Right lobe of liver (tissue), 6 donors: ENCODE measurements at regions not wholly inside any gene's neighbourhood (a gene's known extent, or its start where the extent isn't known, plus 50 kb on each side); places are given as distances from the start of the nearest gene placed in this dataset.

Experiments used
- ATAC-seq, 4 donors: fragments of 200-7000 bp; cut with Tn5 transposase; one replicate each; pipeline ENCODE4 v1.9.1; 2020; ENCODE audit warnings: mild to moderate bottlenecking in 4 of 4, moderate library complexity in 4 of 4
- DNase-seq, 3 donors: peaks; one replicate each; pipeline ENCODE4 v3.0.0-alpha.2; 2020
- H3K27ac ChIP-seq, 3 donors: fragments of 200-600 bp; one replicate each; pipeline ENCODE4 v1.8.0; 2022
- H3K27me3 ChIP-seq, 2 donors: fragments of 200-600 bp; one replicate each; pipeline ENCODE4 v1.8.0; 2022
- H3K36me3 ChIP-seq, 4 donors: fragments of 200-600 bp; sonication (generic) in 1 of 4; one replicate each; pipeline versions ENCODE4 v1.5.1 to v1.8.0; 2017 to 2022; ENCODE audit warnings: control low read depth in 1 of 4
- H3K4me1 ChIP-seq, 4 donors: fragments of 200-600 bp; sonication (generic) in 1 of 4; one replicate each; pipeline versions ENCODE4 v1.5.1 to v1.8.0; 2017 to 2022; ENCODE audit warnings: control low read depth in 1 of 4
- H3K4me3 ChIP-seq, 3 donors: fragments of 200-600 bp; one replicate each; pipeline ENCODE4 v1.8.0; 2022
- H3K9me3 ChIP-seq, 4 donors: fragments of 200-600 bp; sonication (generic) in 1 of 4; one replicate each; pipeline versions ENCODE4 v1.5.1 to v1.8.0; 2017 to 2022; ENCODE audit warnings: control low read depth in 1 of 4
- POLR2A ChIP-seq: fragments of 450-650 bp; IDR thresholded peaks from one replicate; pipeline ENCODE4 v1.6.1; 2017; ENCODE audit warnings: antibody characterized with exemption, mild to moderate bottlenecking
- WGBS: methylation state at CpG from one replicate; pipeline ENCODE4 v1.1.6; 2018; ENCODE audit warnings: low coverage, low lambda C conversion rate; ENCODE audit not compliant: insufficient coverage; ENCODE audit errors: missing lambda C conversion rate; 5-methylcytosine and 5-hydroxymethylcytosine counted together
- intact Hi-C, 2 donors: fragments of 100-400 bp; cut with DNase I; formaldehyde crosslinking; loops; one replicate each; pipeline versions ENCODE4 v1.11.2 to v1.14.1; 2022
- TF ChIP-seq, protein P1 (sequence below), 4 donors: fragments of 200-600 bp in 3 of 4; fragments of 450-650 bp in 1 of 4; IDR thresholded peaks; one replicate each; pipeline versions ENCODE4 v1.5.1 to v1.8.0; 2016 to 2022; ENCODE audit warnings: antibody characterized with exemption in 4 of 4, mild to moderate bottlenecking in 2 of 4
- donor health status: DM: no; HTN: yes; CAD: no.
- donor health status: DM: no; HTN: no; CAD: no.
- donor health status: DM: no; HTN: no; CAD: no.
- donor health status: DM: no; HTN: yes; CAD: no.
- donor health status: DM: no; HTN: yes; CAD: no.

DNA sequence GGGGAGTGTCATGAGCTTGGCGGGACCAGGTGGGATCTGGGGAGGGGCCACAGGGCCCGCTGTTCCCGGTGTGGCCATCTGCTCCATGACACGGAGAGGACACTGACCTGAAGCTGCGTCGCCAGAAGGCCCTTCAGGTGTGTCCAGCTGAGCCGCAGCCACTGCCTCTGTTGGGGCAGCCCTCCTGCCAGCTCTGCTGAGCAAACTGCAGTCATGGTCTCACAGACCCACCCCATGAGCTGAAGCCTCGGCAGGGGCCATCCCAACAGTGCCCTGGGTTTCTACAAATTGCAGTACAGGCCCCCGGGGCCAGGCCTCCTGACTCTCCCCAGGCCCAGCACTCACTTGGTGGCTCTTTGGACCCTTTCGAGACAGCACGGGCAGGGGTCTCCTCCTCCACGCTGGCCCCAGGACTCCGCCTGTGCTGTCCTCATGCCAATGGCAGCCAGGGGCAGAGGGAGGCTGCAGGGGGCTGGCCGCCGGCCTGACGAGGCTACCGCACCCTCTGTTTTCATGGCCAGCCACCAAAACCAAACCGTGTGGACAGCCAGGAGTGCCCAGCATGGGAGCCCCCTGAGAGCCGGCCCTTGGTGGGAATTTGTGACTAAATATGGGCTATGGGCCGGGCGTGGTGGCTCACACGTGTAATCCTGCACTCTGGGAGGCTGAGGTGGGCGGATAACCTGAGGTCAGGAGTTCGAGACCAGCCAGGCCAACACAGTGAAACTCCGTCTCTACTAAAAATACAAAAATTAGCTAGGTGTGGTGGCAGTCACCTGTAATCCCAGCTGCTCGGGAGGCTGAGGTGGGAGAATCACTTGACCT, 175.2 kb upstream of the SALL3 start:
- H3K27ac ChIP-seq, result no peak overlapping the region
- DNase-seq, result no peak
- H3K4me3 ChIP-seq, result no peak overlapping the region
- peak in 1 of 4 donors; percentile 27 for ATAC-seq
- 67% methylated on average over 7 of the region's 26 CpGs for WGBS
- TF ChIP-seq, protein P1, sequence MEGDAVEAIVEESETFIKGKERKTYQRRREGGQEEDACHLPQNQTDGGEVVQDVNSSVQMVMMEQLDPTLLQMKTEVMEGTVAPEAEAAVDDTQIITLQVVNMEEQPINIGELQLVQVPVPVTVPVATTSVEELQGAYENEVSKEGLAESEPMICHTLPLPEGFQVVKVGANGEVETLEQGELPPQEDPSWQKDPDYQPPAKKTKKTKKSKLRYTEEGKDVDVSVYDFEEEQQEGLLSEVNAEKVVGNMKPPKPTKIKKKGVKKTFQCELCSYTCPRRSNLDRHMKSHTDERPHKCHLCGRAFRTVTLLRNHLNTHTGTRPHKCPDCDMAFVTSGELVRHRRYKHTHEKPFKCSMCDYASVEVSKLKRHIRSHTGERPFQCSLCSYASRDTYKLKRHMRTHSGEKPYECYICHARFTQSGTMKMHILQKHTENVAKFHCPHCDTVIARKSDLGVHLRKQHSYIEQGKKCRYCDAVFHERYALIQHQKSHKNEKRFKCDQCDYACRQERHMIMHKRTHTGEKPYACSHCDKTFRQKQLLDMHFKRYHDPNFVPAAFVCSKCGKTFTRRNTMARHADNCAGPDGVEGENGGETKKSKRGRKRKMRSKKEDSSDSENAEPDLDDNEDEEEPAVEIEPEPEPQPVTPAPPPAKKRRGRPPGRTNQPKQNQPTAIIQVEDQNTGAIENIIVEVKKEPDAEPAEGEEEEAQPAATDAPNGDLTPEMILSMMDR (IDR thresholded peaks at IDR 0.05), result no peak
- no peak for TF ChIP-seq POLR2A
- intact Hi-C loops, result no loop called here
- no peaks in the 10 kb centered on the region for H3K27me3 ChIP-seq
- no peaks in the 10 kb centered on the region for H3K4me1 ChIP-seq
- H3K36me3 ChIP-seq, result no peaks in the 10 kb centered on the region
- H3K9me3 ChIP-seq, result no peaks in the 10 kb centered on the region

DNA sequence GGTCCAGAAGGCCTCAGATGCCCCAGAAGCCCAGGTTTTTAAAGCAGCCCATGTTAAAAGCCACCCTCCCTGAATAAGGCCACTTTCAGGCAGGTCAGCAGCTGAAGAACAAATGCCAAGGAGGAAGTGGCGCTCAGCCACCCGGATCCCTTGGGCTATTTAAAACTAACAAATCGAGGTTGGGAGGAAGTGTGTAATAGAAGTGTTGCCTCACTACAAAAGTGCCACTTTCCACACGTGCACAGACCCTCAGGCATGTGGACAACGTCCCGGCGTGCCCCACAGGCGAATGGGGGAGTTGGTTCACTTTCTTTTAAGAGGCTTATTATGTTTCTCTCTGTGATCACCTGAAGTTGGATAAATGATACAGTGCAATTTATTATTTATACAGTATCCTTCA, 173.8 kb upstream of the SALL3 start:
- no peak for ATAC-seq

DNA sequence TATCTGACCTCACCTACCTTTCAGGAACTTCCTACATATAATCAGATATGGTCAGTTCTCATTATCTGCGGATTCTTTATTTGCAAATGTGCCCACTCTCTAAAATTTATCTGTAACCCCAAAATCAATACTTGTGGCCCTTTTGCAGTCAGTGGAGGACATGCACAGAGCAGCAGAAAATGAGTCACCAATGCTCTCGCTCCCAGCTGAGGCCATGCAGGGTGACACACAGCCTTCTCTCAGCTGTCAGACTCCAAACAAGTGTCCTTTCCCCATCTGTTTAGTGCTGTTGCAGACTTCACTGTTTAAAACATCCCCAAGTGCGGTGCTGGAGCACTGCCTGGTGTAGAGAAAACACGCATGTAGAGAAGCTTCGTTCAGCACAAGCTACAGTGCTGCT, 171.9 kb upstream of the SALL3 start:
- intact Hi-C loops, result no loop called here
- Histone ChIP-seq H3K4me3 (no peak overlapping the region), H3K27me3 (no peaks in the 10 kb centered on the region), H3K9me3 (no peaks in the 10 kb centered on the region), H3K36me3 (no peaks in the 10 kb centered on the region), H3K27ac (no peak overlapping the region), H3K4me1 (no peaks in the 10 kb centered on the region)
- WGBS, result 66% methylated on average over 5 of the region's 5 CpGs
- no peak for TF ChIP-seq POLR2A
- TF ChIP-seq, protein P1 (IDR thresholded peaks at IDR 0.05), result no peak
- ATAC-seq, result no peak
- no peak for DNase-seq

More for the DNA sequence above, 173.8 kb upstream of the SALL3 start:
- Histone ChIP-seq H3K36me3 (no peaks in the 10 kb centered on the region), H3K27ac (no peak overlapping the region), H3K9me3 (no peaks in the 10 kb centered on the region), H3K27me3 (no peaks in the 10 kb centered on the region), H3K4me3 (no peak overlapping the region), H3K4me1 (no peaks in the 10 kb centered on the region)
- 52% methylated on average over 8 of the region's 8 CpGs for WGBS
- TF ChIP-seq POLR2A, result no peak
- TF ChIP-seq, protein P1 (IDR thresholded peaks at IDR 0.05), result no peak
- no peak for DNase-seq
- intact Hi-C loops, result no loop called here

DNA sequence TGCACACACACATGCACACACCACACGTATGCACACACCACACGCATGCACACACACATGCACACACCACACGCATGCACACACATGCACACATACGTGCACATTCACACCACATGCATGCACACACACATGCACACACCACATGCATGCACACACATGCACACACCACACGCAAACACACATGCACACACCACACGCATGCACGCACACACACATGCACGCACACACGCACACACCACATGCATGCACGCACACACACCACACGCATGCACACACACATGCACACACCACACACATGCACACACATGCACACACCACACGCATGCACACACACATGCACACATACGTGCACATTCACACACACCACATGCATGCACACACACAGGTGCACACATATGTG, 169.8 kb upstream of the SALL3 start:
- ATAC-seq, result no peak
- intact Hi-C loops, result no loop called here
- TF ChIP-seq, protein P1 (IDR thresholded peaks at IDR 0.05), result no peak
- no peak for TF ChIP-seq POLR2A
- Histone ChIP-seq H3K27me3 (no peaks in the 10 kb centered on the region), H3K9me3 (no peaks in the 10 kb centered on the region), H3K27ac (no peak overlapping the region), H3K36me3 (no peaks in the 10 kb centered on the region), H3K4me3 (no peak overlapping the region), H3K4me1 (no peaks in the 10 kb centered on the region)
- WGBS, result 70% methylated on average over 7 of the region's 13 CpGs
- DNase-seq, result no peak
